H1 (cell line): ENCODE measurements at regions not wholly inside any gene's neighbourhood (a gene's known extent, or its start where the extent isn't known, plus 50 kb on each side); places are given as distances from the start of the nearest gene placed in this dataset.

Source experiments
- CEBPB ChIP-seq: IDR thresholded peaks from 2 replicates; pipeline ENCODE4 v1.6.1; 2012; ENCODE audit warnings: low read depth, low read length
- CTCF ChIP-seq, 3 experiments: IDR thresholded peaks; 1 replicate in 2 of 3; 2 replicates in 1 of 3; pipeline versions ENCODE4 v1.5.1 to v1.6.1; 2011; ENCODE audit warnings: low read length in 3 of 3, mild to moderate bottlenecking in 3 of 3, inconsistent platforms in 2 of 3, low read depth in 1 of 3, moderate library complexity in 1 of 3; ENCODE audit not compliant: insufficient read depth in 1 of 3; ENCODE audit errors: control extremely low read depth in 1 of 3
- E2F6 ChIP-seq: IDR thresholded peaks from 2 replicates; pipeline ENCODE4 v1.6.1; 2012; ENCODE audit warnings: inconsistent platforms
- JUND ChIP-seq: IDR thresholded peaks from 2 replicates; pipeline ENCODE4 v1.6.1; 2011; ENCODE audit warnings: mild to moderate bottlenecking, improper control_type of control experiment, low read length
- KDM1A ChIP-seq: fragments of 200-600, 300-600 bp; sonication (generic); IDR thresholded peaks from 2 replicates; pipeline ENCODE4 v1.7.1; 2016; ENCODE audit warnings: mild to moderate bottlenecking, low read length, borderline replicate concordance
- POLR2A ChIP-seq, 2 experiments: IDR thresholded peaks; 1 replicate in 1 of 2; 2 replicates in 1 of 2; pipeline ENCODE4 v1.6.1; 2011; ENCODE audit warnings: low read depth in 2 of 2, low read length in 2 of 2, mild to moderate bottlenecking in 2 of 2; ENCODE audit errors: control extremely low read depth in 1 of 2
- SP4 ChIP-seq: IDR thresholded peaks from 2 replicates; pipeline ENCODE4 v1.6.1; 2012; ENCODE audit warnings: low read length, inconsistent platforms
- TBP ChIP-seq: IDR thresholded peaks from 2 replicates; pipeline ENCODE4 v1.6.1; 2011; ENCODE audit warnings: low read depth, low read length, improper control_type of control experiment
- TEAD4 ChIP-seq: IDR thresholded peaks from 2 replicates; pipeline ENCODE4 v1.6.1; 2012; ENCODE audit warnings: low read depth, low read length, inconsistent platforms, mixed read lengths

GRCh38 chrX:5733501-5733900, 495.2 kb downstream of the NLGN4X start:
- TF ChIP-seq CTCF (IDR thresholded peaks at IDR 0.05; ENCODE audit: control extremely low read depth in 1 of 3, insufficient read depth in 1 of 3, low read depth in 1 of 3, low read length in 3 of 3) (no peak), POLR2A (IDR thresholded peaks at IDR 0.05; ENCODE audit: control extremely low read depth in 1 of 2, low read depth in 2 of 2, low read length in 2 of 2) (no peak), TEAD4 (no peak), JUND (no peak), TBP (no peak), KDM1A (no peak), CEBPB (no peak), E2F6 (no peak), SP4 (no peak)
